T-helper 1 cell (primary cell): ENCODE measurements at regions not wholly inside any gene's neighbourhood (a gene's known extent, or its start where the extent isn't known, plus 50 kb on each side); places are given as distances from the start of the nearest gene placed in this dataset.

Source experiments
- DNase-seq, 5 donors: peaks; one replicate each; pipeline ENCODE4 v3.0.0-alpha.2; 2012 to 2020

- no peak for DNase-seq
Measured at GRCh38 chr3:87041191-87041590, 50.2 kb upstream of the VGLL3 start.
